Suprapubic skin (tissue), 4 donors: ENCODE measurements at regions not wholly inside any gene's neighbourhood (a gene's known extent, or its start where the extent isn't known, plus 50 kb on each side); places are given as distances from the start of the nearest gene placed in this dataset.

Experiments
- CTCF ChIP-seq, 2 donors: fragments of 200-600 bp in 1 of 2; fragments of 450-650 bp in 1 of 2; sonication (generic) in 1 of 2; IDR thresholded peaks; one replicate each; pipeline ENCODE4 v1.5.1; 2016 to 2019; ENCODE audit warnings: antibody characterized with exemption in 2 of 2, mild to moderate bottlenecking in 1 of 2, moderate library complexity in 1 of 2
- EP300 ChIP-seq: sonication (generic); formaldehyde crosslinking; IDR thresholded peaks from one replicate; pipeline ENCODE4 v1.6.1; 2017; ENCODE audit warnings: antibody characterized with exemption
- POLR2A ChIP-seq, 2 donors: fragments of 450-650 bp; IDR thresholded peaks; one replicate each; pipeline ENCODE4 v1.6.1; 2017; ENCODE audit warnings: antibody characterized with exemption in 2 of 2, mild to moderate bottlenecking in 2 of 2, moderate library complexity in 2 of 2
- POLR2AphosphoS5 ChIP-seq, 3 donors: sonication (generic); formaldehyde crosslinking; IDR thresholded peaks; one replicate each; pipeline ENCODE4 v1.6.1; 2017; ENCODE audit warnings: antibody characterized with exemption in 3 of 3

- TF ChIP-seq CTCF (IDR thresholded peaks at IDR 0.05), result no peak
- no peak for TF ChIP-seq EP300
- TF ChIP-seq POLR2A (IDR thresholded peaks at IDR 0.05), result no peak
- no peak for TF ChIP-seq POLR2AphosphoS5 (IDR thresholded peaks at IDR 0.05)
Observed at GRCh38 chr9:80883826-80884579, 805.3 kb downstream of the TLE1 start.
